ENCODE measurements at regions not wholly inside any gene's neighbourhood (a gene's known extent, or its start where the extent isn't known, plus 50 kb on each side); places are given as distances from the start of the nearest gene placed in this dataset.
"Not testable (repeated sequence)": the region's sequence is repeated elsewhere in the genome, so short reads cannot be mapped to it uniquely, and the experiment has no call there.

- no peak for DNase-seq (ENCODE audit: low read depth)
Measured at GRCh38 chr15:91620229-91620628, 233.3 kb upstream of the SLCO3A1 start.

- DNase-seq (ENCODE audit: low read depth): no peak
Measured at GRCh38 chr15:91622235-91622634, 231.3 kb upstream of the SLCO3A1 start.

GRCh38 chr15:91622711-91623342 lies 230.7 kb upstream of the SLCO3A1 start:
- no peak for DNase-seq (ENCODE audit: low read depth)

- DNase-seq (ENCODE audit: low read depth): no peak
Measured at GRCh38 chr15:91624353-91624968, 229.0 kb upstream of the SLCO3A1 start.

GRCh38 chr15:91625506-91625905 lies 228.0 kb upstream of the SLCO3A1 start:
- no peak for DNase-seq (ENCODE audit: low read depth)

GRCh38 chr15:91627473-91628278 lies 225.8 kb upstream of the SLCO3A1 start:
- DNase-seq (ENCODE audit: low read depth): no peak

GRCh38 chr15:91630090-91630489 lies 223.4 kb upstream of the SLCO3A1 start:
- no peak for DNase-seq (ENCODE audit: low read depth)

- DNase-seq (ENCODE audit: low read depth): no peak
Measured at GRCh38 chr15:91632176-91632575, 221.3 kb upstream of the SLCO3A1 start.

GRCh38 chr15:91632981-91633380 lies 220.5 kb upstream of the SLCO3A1 start:
- no peak for DNase-seq (ENCODE audit: low read depth)

- DNase-seq (ENCODE audit: low read depth): no peak
Measured at GRCh38 chr15:91634179-91634578, 219.3 kb upstream of the SLCO3A1 start.

GRCh38 chr15:91635080-91635479 lies 218.4 kb upstream of the SLCO3A1 start:
- DNase-seq (ENCODE audit: low read depth): no peak

- no peak for DNase-seq (ENCODE audit: low read depth)
Measured at GRCh38 chr15:91635641-91636040, 217.9 kb upstream of the SLCO3A1 start.

- no peak for DNase-seq (ENCODE audit: low read depth)
Measured at GRCh38 chr15:91649016-91649415, 204.5 kb upstream of the SLCO3A1 start.

GRCh38 chr15:91649831-91650321 lies 203.6 kb upstream of the SLCO3A1 start:
- DNase-seq (ENCODE audit: low read depth): no peak

- DNase-seq (ENCODE audit: low read depth): no peak
Measured at GRCh38 chr15:91651251-91651650, 202.3 kb upstream of the SLCO3A1 start.

GRCh38 chr15:91652610-91653207 lies 200.8 kb upstream of the SLCO3A1 start:
- DNase-seq (ENCODE audit: low read depth): no peak

GRCh38 chr15:91655563-91656290 lies 197.8 kb upstream of the SLCO3A1 start:
- not testable (repeated sequence) for DNase-seq (ENCODE audit: low read depth)

GRCh38 chr15:91660174-91660649 lies 193.3 kb upstream of the SLCO3A1 start:
- DNase-seq (ENCODE audit: low read depth): no peak

- DNase-seq (ENCODE audit: low read depth): no peak
Measured at GRCh38 chr15:91664224-91664836, 189.2 kb upstream of the SLCO3A1 start.

GRCh38 chr15:91665212-91665611 lies 188.3 kb upstream of the SLCO3A1 start:
- DNase-seq (ENCODE audit: low read depth): no peak

GRCh38 chr15:91668370-91668769 lies 185.1 kb upstream of the SLCO3A1 start:
- no peak for DNase-seq (ENCODE audit: low read depth)
